Mesothelial cell of epicardium (in vitro differentiated cells): ENCODE measurements at regions not wholly inside any gene's neighbourhood (a gene's known extent, or its start where the extent isn't known, plus 50 kb on each side); places are given as distances from the start of the nearest gene placed in this dataset.
A peak's percentile ranks its signal among the peaks of the same experiment; 100 is the strongest.
"Not testable (repeated sequence)": the region's sequence is repeated elsewhere in the genome, so short reads cannot be mapped to it uniquely, and the experiment has no call there.

ENCODE experiments used
- DNase-seq, 2 experiments: peaks; one replicate each; pipeline ENCODE4 v3.0.0; 2021; ENCODE audit warnings: low spot score in 2 of 2; ENCODE audit not compliant: unreplicated experiment in 2 of 2
- H3K27ac Mint-ChIP-seq: 2 replicates; pipeline ENCODE4 v1.8.0; 2021; ENCODE audit warnings: mixed read lengths
- H3K27me3 Mint-ChIP-seq: 2 replicates; pipeline ENCODE4 v1.8.0; 2021; ENCODE audit warnings: low read depth, mixed read lengths
- H3K36me3 Mint-ChIP-seq: 2 replicates; pipeline ENCODE4 v1.8.0; 2021; ENCODE audit warnings: mixed read lengths
- H3K4me1 Mint-ChIP-seq: 2 replicates; pipeline ENCODE4 v1.8.0; 2021; ENCODE audit warnings: mixed read lengths
- H3K4me3 Mint-ChIP-seq: 2 replicates; pipeline ENCODE4 v1.8.0; 2021; ENCODE audit warnings: mild to moderate bottlenecking, moderate library complexity, mixed read lengths
- H3K9me3 Mint-ChIP-seq: 2 replicates; pipeline ENCODE4 v1.8.0; 2021; ENCODE audit warnings: mixed read lengths
- TF ChIP-seq, protein P1 (sequence below): fragments of 200-600 bp; sonication (generic); IDR thresholded peaks from one replicate; pipeline ENCODE4 v1.5.0; 2021; ENCODE audit warnings: antibody characterized with exemption; ENCODE audit not compliant: unreplicated experiment

DNA sequence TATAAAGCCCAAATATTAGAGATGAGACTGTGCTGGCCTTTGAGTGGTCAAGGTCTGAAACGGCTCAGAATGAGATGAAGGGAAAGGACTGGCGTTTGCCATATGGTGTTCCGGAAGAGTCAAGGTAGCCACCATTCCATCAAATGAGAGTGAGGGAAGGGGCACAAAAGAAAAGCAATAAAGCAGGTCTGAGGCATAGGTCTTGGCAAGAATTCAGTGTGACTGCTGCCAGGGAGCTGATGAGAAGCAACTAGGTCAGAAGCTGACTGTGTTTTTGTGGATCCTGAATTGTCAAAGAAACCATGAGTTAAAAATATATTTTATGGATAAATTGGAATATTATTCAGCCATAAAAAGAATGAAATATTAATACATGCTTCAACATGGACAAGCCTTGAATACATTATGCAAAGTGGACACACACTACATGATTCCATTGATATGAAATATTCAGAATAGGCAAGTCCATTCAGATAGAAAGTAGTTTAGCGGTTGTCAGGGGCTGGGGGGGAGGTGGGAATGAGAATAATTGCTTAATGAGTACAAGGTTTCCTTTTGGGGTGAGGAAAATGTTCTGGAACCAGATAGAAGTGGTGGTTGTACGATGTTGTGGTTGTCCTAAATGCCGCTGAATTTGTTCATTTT, 374.6 kb downstream of the ANAPC1 start:
- H3K4me3 Mint-ChIP-seq, H3K27ac Mint-ChIP-seq, H3K9me3 Mint-ChIP-seq, H3K36me3 Mint-ChIP-seq, H3K27me3 Mint-ChIP-seq, DNase-seq: not testable (repeated sequence)
- H3K4me1 Mint-ChIP-seq, result peaks cover 12% of the 10 kb centered on the region

DNA sequence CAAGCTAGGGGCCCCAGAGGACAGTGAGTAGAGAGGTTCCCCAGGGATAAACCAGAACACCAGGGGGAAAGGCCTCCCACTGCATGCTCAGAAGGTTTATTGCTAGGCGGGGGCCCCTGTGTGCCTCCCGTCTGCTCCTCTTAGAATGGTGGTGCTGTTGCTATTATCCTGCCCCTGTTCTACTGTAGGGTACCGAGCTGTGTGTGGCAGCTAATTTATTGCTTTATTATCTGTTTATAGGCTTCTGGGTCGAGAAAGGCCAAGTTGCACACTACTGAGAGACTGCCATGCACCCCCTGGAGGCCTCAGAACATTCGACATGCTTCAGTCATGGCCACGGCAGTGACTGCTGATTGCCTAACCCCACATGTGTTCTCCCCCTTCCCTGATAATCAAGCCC, 373.6 kb downstream of the ANAPC1 start:
- H3K9me3 Mint-ChIP-seq, DNase-seq, H3K36me3 Mint-ChIP-seq, H3K4me3 Mint-ChIP-seq, H3K27me3 Mint-ChIP-seq, H3K27ac Mint-ChIP-seq: not testable (repeated sequence)
- H3K4me1 Mint-ChIP-seq, result peaks cover 12% of the 10 kb centered on the region

DNA sequence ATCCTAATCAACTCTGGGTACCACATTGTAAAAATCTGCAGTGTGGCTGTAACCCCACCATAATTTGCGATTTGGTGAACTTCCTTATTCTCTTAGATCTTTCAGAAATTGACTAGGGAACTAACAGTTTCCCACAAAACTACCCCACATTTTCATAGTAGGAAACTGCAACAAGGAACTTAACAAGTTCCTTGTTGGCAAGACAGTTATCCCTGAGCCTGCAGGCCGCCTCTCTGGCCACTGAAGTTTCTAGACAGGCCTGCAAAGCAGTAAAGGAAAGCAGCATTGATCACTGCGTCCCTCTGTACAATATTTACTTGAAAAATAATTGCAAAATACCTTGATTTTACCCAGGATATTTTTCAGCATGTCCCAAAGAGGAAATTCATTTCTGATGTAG, 372.9 kb downstream of the ANAPC1 start:
- not testable (repeated sequence) for H3K36me3 Mint-ChIP-seq, DNase-seq, H3K9me3 Mint-ChIP-seq, H3K4me3 Mint-ChIP-seq, H3K27ac Mint-ChIP-seq, H3K27me3 Mint-ChIP-seq
- H3K4me1 Mint-ChIP-seq, result peaks cover 12% of the 10 kb centered on the region

DNA sequence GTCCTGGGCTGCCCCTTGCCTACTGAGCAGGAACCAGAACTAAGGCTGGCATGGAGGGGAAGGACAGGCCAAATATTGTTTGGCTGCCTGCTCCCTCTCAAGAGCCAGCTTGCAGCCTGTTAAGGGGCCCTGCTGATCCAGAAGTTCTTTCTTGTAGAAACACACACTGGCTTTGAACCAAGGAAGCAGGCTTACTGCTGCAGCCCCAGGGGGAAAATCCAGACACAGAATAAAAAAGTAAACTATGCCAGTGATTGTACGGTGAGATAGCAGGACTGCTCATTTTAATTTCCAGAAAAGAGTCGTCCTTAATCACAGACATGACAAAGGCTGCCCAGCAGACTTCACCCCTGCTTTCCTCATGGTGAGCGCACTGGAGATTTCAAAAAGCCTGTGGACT, 371.6 kb downstream of the ANAPC1 start:
- not testable (repeated sequence) for H3K36me3 Mint-ChIP-seq, DNase-seq, H3K9me3 Mint-ChIP-seq, H3K4me3 Mint-ChIP-seq, H3K27me3 Mint-ChIP-seq
- Mint-ChIP-seq H3K27ac (peak overlapping the region; percentile 53), H3K4me1 (peaks cover 12% of the 10 kb centered on the region)

DNA sequence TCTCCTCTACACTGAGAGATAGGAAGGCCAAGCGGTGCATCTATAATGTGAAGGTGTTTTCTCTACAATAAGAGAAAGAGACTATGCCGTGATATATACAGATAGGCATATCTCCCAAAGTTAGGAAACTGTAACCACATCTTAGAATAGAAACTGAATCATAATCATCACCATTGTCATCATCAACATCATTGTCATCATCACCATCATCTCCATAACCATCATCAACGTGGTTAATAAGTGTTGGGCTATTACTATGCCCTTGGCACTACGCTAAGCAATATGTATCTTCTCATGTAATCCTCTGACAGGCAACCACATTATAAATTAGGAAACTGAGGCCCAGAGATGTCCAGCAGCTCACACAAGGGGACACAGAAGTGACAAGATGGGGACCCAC, 369.9 kb downstream of the ANAPC1 start:
- H3K4me3 Mint-ChIP-seq, DNase-seq, H3K9me3 Mint-ChIP-seq, H3K27me3 Mint-ChIP-seq, H3K36me3 Mint-ChIP-seq, H3K27ac Mint-ChIP-seq: not testable (repeated sequence)
- peaks cover 22% of the 10 kb centered on the region for H3K4me1 Mint-ChIP-seq

DNA sequence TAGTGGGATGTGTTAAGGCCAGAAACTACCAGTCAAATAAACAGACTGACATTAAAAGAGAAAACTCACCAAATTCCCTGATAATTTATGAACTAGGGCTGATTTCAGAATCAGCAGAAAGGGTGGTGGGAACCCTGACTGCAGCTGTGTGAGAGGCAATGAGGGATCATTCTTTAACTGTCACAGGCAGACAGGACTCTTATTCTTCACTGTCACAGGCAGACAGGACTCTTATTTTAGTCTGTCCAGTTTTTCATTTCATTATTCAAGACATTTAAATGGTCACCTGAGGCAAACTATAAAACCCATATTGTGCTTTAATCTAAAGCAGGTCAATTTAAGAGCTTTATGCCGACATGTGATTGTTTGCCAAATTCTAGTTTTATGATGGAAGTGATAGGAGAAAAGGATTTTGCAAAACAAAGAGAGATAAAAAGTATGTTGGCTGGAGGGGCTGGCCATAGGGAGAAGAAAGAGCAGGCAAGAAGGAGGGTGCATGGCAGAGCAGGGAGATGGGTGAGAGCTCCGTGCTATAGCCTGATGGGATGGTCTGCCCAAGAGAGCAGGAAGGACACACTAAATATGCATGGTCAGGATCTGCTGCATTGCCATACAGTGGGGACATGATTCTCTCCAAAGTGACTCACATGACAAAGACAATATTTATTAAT, 366.8 kb downstream of the ANAPC1 start:
- not testable (repeated sequence) for H3K27me3 Mint-ChIP-seq, H3K27ac Mint-ChIP-seq, H3K9me3 Mint-ChIP-seq, H3K4me3 Mint-ChIP-seq, H3K36me3 Mint-ChIP-seq, DNase-seq
- H3K4me1 Mint-ChIP-seq, result peaks cover 44% of the 10 kb centered on the region

DNA sequence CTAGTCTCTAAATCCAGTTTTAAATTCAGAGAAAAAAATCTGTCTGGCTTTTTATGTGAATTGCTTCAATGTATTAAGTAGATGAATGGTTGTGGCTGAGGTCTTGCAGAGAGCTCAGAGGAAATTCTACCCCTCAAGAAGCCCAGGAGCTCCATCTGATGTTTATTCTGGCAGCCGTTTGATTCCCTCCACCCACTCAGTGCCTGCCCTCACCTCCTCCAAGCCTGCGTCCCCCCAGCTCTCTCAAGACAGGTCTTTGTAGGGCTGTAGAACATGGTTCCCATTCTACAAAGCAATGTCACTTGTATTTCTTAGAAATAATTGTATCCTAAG, 366.3 kb downstream of the ANAPC1 start:
- H3K9me3 Mint-ChIP-seq, H3K36me3 Mint-ChIP-seq, H3K4me3 Mint-ChIP-seq, H3K27me3 Mint-ChIP-seq, DNase-seq: not testable (repeated sequence)
- peak overlapping the region; percentile 78 for H3K27ac Mint-ChIP-seq
- H3K4me1 Mint-ChIP-seq, result peaks cover 47% of the 10 kb centered on the region

DNA sequence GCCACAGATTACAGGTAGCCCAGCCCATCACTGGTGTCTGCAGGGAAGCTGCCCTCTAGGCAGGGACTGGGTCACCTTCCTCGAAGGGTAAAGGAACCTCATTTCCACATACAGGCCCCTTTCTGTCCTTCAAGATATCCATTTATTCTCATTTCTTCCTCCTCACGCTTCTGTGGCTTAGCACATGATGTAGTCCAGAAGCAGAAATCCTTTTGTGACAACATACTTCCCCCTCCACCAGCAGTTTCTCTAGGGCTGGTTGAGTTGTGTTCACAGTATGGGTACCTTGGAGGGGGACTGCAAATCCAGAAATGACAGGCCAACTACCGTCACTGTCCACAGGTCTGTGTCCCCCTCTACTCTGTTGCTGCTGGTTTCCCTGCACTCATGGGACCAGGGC, 364.9 kb downstream of the ANAPC1 start:
- TF ChIP-seq, protein P1, sequence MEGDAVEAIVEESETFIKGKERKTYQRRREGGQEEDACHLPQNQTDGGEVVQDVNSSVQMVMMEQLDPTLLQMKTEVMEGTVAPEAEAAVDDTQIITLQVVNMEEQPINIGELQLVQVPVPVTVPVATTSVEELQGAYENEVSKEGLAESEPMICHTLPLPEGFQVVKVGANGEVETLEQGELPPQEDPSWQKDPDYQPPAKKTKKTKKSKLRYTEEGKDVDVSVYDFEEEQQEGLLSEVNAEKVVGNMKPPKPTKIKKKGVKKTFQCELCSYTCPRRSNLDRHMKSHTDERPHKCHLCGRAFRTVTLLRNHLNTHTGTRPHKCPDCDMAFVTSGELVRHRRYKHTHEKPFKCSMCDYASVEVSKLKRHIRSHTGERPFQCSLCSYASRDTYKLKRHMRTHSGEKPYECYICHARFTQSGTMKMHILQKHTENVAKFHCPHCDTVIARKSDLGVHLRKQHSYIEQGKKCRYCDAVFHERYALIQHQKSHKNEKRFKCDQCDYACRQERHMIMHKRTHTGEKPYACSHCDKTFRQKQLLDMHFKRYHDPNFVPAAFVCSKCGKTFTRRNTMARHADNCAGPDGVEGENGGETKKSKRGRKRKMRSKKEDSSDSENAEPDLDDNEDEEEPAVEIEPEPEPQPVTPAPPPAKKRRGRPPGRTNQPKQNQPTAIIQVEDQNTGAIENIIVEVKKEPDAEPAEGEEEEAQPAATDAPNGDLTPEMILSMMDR, result no peak

DNA sequence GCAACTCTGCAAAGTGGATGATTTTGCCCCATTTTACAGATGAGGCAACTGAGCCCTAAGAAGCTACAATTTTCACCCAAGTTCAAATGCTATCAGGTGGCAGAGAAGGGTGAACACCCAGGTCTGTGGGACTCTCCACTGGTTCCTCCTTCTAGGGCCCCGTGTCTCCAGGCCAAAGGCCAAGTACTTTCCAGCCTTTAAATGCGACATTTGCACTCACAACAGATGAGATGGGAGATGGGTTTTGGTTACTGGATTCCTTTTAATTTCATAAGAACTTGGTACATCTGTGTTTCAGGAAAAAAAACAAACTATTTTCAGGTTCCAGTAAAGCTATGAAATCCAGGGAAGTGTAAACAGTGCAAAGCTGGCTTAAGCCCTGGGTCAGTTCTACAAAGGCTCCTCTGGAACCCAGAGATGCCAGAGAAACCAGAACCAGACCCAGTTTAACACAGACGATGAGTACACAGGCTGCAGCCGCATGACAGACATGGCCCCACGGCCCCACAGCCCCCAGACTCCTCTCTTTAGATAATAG, 361.7 kb downstream of the ANAPC1 start:
- Mint-ChIP-seq H3K36me3 (no peaks in the 10 kb centered on the region), H3K4me3 (no peak overlapping the region), H3K27ac (no peak overlapping the region), H3K9me3 (no peaks in the 10 kb centered on the region), H3K4me1 (peaks cover 58% of the 10 kb centered on the region), H3K27me3 (no peaks in the 10 kb centered on the region)
- TF ChIP-seq, protein P1, result no peak
- DNase-seq, result no peak

More for the DNA sequence above, 364.9 kb downstream of the ANAPC1 start:
- H3K9me3 Mint-ChIP-seq, result no peaks in the 10 kb centered on the region
- no peaks in the 10 kb centered on the region for H3K36me3 Mint-ChIP-seq
- H3K4me3 Mint-ChIP-seq, result no peak overlapping the region
- H3K27me3 Mint-ChIP-seq, result no peaks in the 10 kb centered on the region
- no peak for DNase-seq
- peak overlapping the region; percentile 41 for H3K27ac Mint-ChIP-seq
- H3K4me1 Mint-ChIP-seq, result peaks cover 52% of the 10 kb centered on the region
